Peyer's patch (tissue), 4 donors: ENCODE measurements at regions not wholly inside any gene's neighbourhood (a gene's known extent, or its start where the extent isn't known, plus 50 kb on each side); places are given as distances from the start of the nearest gene placed in this dataset.

Source experiments
- CTCF ChIP-seq, 6 experiments: fragments of 450-650 bp in 4 of 6; fragments of 200-600 bp in 2 of 6; sonication (generic) in 1 of 6; IDR thresholded peaks; one replicate each; pipeline ENCODE4 v1.5.1; 2017 to 2019; ENCODE audit warnings: antibody characterized with exemption in 6 of 6, mild to moderate bottlenecking in 3 of 6, moderate library complexity in 1 of 6
- POLR2A ChIP-seq, 2 donors: fragments of 450-650 bp; IDR thresholded peaks; one replicate each; pipeline ENCODE4 v1.5.1; 2017; ENCODE audit warnings: antibody characterized with exemption in 2 of 2, mild to moderate bottlenecking in 2 of 2, moderate library complexity in 2 of 2

DNA sequence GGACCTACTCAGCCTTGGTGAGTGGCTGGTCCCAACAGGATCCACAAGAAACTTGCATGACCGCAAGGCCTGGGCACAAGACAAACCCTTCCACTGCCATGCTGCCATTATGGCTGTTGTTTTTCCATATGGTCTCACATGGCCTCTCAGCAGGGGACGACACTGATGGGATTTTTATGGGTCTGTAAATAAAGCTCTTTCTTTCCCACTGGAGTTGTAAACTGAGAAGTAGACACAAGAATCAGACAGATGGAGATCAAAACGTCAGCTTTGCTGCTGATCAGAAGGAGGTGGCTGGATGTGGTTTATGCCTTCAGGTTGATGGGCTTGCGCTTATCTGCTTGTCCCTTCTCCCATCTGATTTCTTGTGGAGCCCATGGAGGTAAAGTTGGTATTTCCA lies 138.1 kb upstream of the KCNJ6 start:
- TF ChIP-seq POLR2A (IDR thresholded peaks at IDR 0.05), result no peak
- no peak for TF ChIP-seq CTCF (IDR thresholded peaks at IDR 0.05)
